ENCODE measurements at regions not wholly inside any gene's neighbourhood (a gene's known extent, or its start where the extent isn't known, plus 50 kb on each side); places are given as distances from the start of the nearest gene placed in this dataset.
A peak's percentile ranks its signal among the peaks of the same experiment; 100 is the strongest.

GRCh38 chr1:17903386-17903785, 148.3 kb downstream of the ACTL8 start:
- DNase-seq (ENCODE audit: low read depth) = peak; percentile 8
- no peak for TF ChIP-seq CTCF (conservative IDR thresholded peaks at IDR 0.05; ENCODE audit: low read length)
- no peak overlapping the region for H3K4me3 ChIP-seq (ENCODE audit: low read length)

GRCh38 chr1:17904290-17904689, 149.2 kb downstream of the ACTL8 start:
- H3K4me3 ChIP-seq (ENCODE audit: low read length) = no peak overlapping the region
- no peak for DNase-seq (ENCODE audit: low read depth)
- TF ChIP-seq CTCF (conservative IDR thresholded peaks at IDR 0.05; ENCODE audit: low read length) = no peak

- DNase-seq (ENCODE audit: low read depth) = no peak
- no peak for TF ChIP-seq CTCF (conservative IDR thresholded peaks at IDR 0.05; ENCODE audit: low read length)
- no peak overlapping the region for H3K4me3 ChIP-seq (ENCODE audit: low read length)
Observed at GRCh38 chr1:17907999-17908398, 152.9 kb downstream of the ACTL8 start.

GRCh38 chr1:17908945-17909344, 153.8 kb downstream of the ACTL8 start:
- TF ChIP-seq CTCF (conservative IDR thresholded peaks at IDR 0.05; ENCODE audit: low read length) = no peak
- DNase-seq (ENCODE audit: low read depth) = no peak
- no peak overlapping the region for H3K4me3 ChIP-seq (ENCODE audit: low read length)

- TF ChIP-seq CTCF (conservative IDR thresholded peaks at IDR 0.05; ENCODE audit: low read length) = peak; percentile 56
- peak; percentile 33 for DNase-seq (ENCODE audit: low read depth)
- no peak overlapping the region for H3K4me3 ChIP-seq (ENCODE audit: low read length)
Observed at GRCh38 chr1:17909634-17910033, 154.5 kb downstream of the ACTL8 start.

- H3K4me3 ChIP-seq (ENCODE audit: low read length) = no peak overlapping the region
- DNase-seq (ENCODE audit: low read depth) = no peak
- no peak for TF ChIP-seq CTCF (conservative IDR thresholded peaks at IDR 0.05; ENCODE audit: low read length)
Observed at GRCh38 chr1:17911791-17912190, 156.7 kb downstream of the ACTL8 start.

- TF ChIP-seq CTCF (conservative IDR thresholded peaks at IDR 0.05; ENCODE audit: low read length) = no peak
- no peak overlapping the region for H3K4me3 ChIP-seq (ENCODE audit: low read length)
Observed at GRCh38 chr1:17912491-17912890, 157.4 kb downstream of the ACTL8 start.

More at GRCh38 chr1:17912491-17912890, 157.4 kb downstream of the ACTL8 start:
- DNase-seq (ENCODE audit: low read depth) = no peak
